B cell (primary cell): ENCODE measurements at regions not wholly inside any gene's neighbourhood (a gene's known extent, or its start where the extent isn't known, plus 50 kb on each side); places are given as distances from the start of the nearest gene placed in this dataset.

Experiments used
- ATAC-seq: fragments of 200-7000 bp; cut with Tn5 transposase; one replicate; pipeline ENCODE4 v1.10.0; 2021; ENCODE audit warnings: low read depth, mild to moderate bottlenecking, moderate number of reproducible peaks, moderate library complexity
- CTCF ChIA-PET: fragments of 350-600 bp; sonication (Branson Sonifier 250); formaldehyde crosslinking; loops from one replicate; lab custom pipeline; 2021; ENCODE audit warnings: antibody characterized with exemption, inconsistent platforms; lab: Charles Lee
- POLR2A ChIA-PET: fragments of 350-600 bp; sonication (Branson Sonifier 250); formaldehyde crosslinking; loops from one replicate; lab custom pipeline; 2021; ENCODE audit warnings: antibody characterized with exemption; lab: Charles Lee
- DNase-seq: peaks from one replicate; pipeline ENCODE4 v3.0.0; 2013
- H2AFZ ChIP-seq: 2 replicates; pipeline ENCODE4 v1.6.1; 2012; ENCODE audit warnings: mild to moderate bottlenecking, low read depth, low read length; ENCODE audit not compliant: insufficient read depth, poor library complexity, severe bottlenecking
- H3K27ac ChIP-seq, 2 donors: 1 replicate in 1 of 2; 2 replicates in 1 of 2; pipeline ENCODE4 v1.5.1; 2012 to 2013; ENCODE audit warnings: low read length in 2 of 2, mild to moderate bottlenecking in 2 of 2, moderate library complexity in 1 of 2
- H3K27me3 ChIP-seq, 4 experiments: fragments of 200-600 bp in 1 of 4; sonication (generic) in 1 of 4; replicated peaks in 1 of 4; 1 replicate in 2 of 4; 2 replicates in 2 of 4; pipeline versions ENCODE4 v1.6.1 to v1.7.0; 2013 to 2016; ENCODE audit warnings: low read length in 3 of 4, mild to moderate bottlenecking in 2 of 4, mixed read lengths in 1 of 4, moderate library complexity in 1 of 4; ENCODE audit not compliant: insufficient read depth in 4 of 4, control insufficient read depth in 3 of 4; ENCODE audit errors: control extremely low read depth in 1 of 4
- H3K36me3 ChIP-seq, 2 experiments: replicated peaks in 1 of 2; 1 replicate in 1 of 2; 2 replicates in 1 of 2; pipeline versions ENCODE4 v1.6.1 to v1.7.1; 2013; ENCODE audit warnings: low read length in 1 of 2; ENCODE audit not compliant: insufficient read depth in 2 of 2, control insufficient read depth in 1 of 2; ENCODE audit errors: control extremely low read depth in 1 of 2, extremely low read depth in 1 of 2
- H3K4me1 ChIP-seq, 2 donors: fragments of 200-600 bp in 1 of 2; sonication (generic) in 1 of 2; 1 replicate in 1 of 2; 2 replicates in 1 of 2; pipeline versions ENCODE4 v1.5.1 to v1.6.1; 2013 to 2017; ENCODE audit warnings: low read length in 2 of 2; ENCODE audit not compliant: control insufficient read depth in 2 of 2, insufficient read depth in 2 of 2
- H3K4me2 ChIP-seq: replicated peaks from 2 replicates; pipeline ENCODE3; 2012; ENCODE audit warnings: mild to moderate bottlenecking, low read depth, low read length; ENCODE audit not compliant: poor library complexity, severe bottlenecking
- H3K4me3 ChIP-seq, 5 experiments: fragments of 200-600 bp in 1 of 5; sonication (generic) in 1 of 5; 1 replicate in 3 of 5; 2 replicates in 2 of 5; pipeline versions ENCODE4 v1.5.1 to v1.7.0; 2011 to 2016; ENCODE audit warnings: low read length in 4 of 5, mild to moderate bottlenecking in 4 of 5, low read depth in 2 of 5, control low read depth in 1 of 5, moderate library complexity in 1 of 5; ENCODE audit not compliant: insufficient read depth in 1 of 5; ENCODE audit errors: control extremely low read depth in 1 of 5, extremely low read depth in 1 of 5
- H3K79me2 ChIP-seq: fragments of 200-600 bp; sonication (generic); one replicate; pipeline ENCODE4 v1.6.0; 2016; ENCODE audit warnings: low read length; ENCODE audit not compliant: control insufficient read depth, insufficient read depth
- H3K9ac ChIP-seq: fragments of 200-600 bp; sonication (generic); 2 replicates; pipeline ENCODE4 v1.6.1; 2017; ENCODE audit warnings: mild to moderate bottlenecking, low read length, moderate library complexity
- H3K9me3 ChIP-seq, 3 donors: one replicate each; pipeline versions ENCODE4 v1.6.1 to v1.7.1; 2013; ENCODE audit warnings: low read length in 2 of 3; ENCODE audit not compliant: control insufficient read depth in 2 of 3, insufficient read depth in 1 of 3; ENCODE audit errors: control extremely low read depth in 1 of 3
- H4K20me1 ChIP-seq: 2 replicates; pipeline ENCODE4 v1.6.0; 2012; ENCODE audit warnings: mild to moderate bottlenecking, low read length; ENCODE audit not compliant: insufficient read depth, control insufficient read depth, poor library complexity, severe bottlenecking
- H3K27ac Mint-ChIP-seq: one replicate; pipeline ENCODE4 v1.8.0; 2021; ENCODE audit warnings: mixed read lengths
- H3K27me3 Mint-ChIP-seq: one replicate; pipeline ENCODE4 v1.8.0; 2021; ENCODE audit warnings: mixed read lengths
- H3K4me1 Mint-ChIP-seq: one replicate; pipeline ENCODE4 v1.8.0; 2021; ENCODE audit warnings: mixed read lengths
- H3K4me3 Mint-ChIP-seq: one replicate; pipeline ENCODE4 v1.8.0; 2021; ENCODE audit warnings: mixed read lengths
- H3K9me3 Mint-ChIP-seq: one replicate; pipeline ENCODE4 v1.8.0; 2022; ENCODE audit warnings: mixed read lengths; ENCODE audit not compliant: insufficient read depth
- CTCF ChIP-seq: fragments of 200-600 bp; IDR thresholded peaks from one replicate; pipeline ENCODE4 v1.8.0; 2022; ENCODE audit warnings: antibody characterized with exemption, mild to moderate bottlenecking
- EZH2 ChIP-seq: IDR thresholded peaks from 2 replicates; pipeline ENCODE4 v1.6.1; 2012; ENCODE audit warnings: borderline replicate concordance, low read depth, mild to moderate bottlenecking, moderate library complexity, low read length; ENCODE audit not compliant: insufficient read depth, poor library complexity, severe bottlenecking
- WGBS: methylation state at CpG from one replicate; pipeline ENCODE4 v1.1.5; 2013; ENCODE audit warnings: missing lambda C conversion rate; ENCODE audit not compliant: insufficient coverage; 5-methylcytosine and 5-hydroxymethylcytosine counted together
- intact Hi-C: fragments of 100-400 bp; cut with micrococcal nuclease; formaldehyde crosslinking; loops from one replicate; pipeline ENCODE4 v1.10.0; 2022

- POLR2A ChIA-PET: no interaction called here
- H3K27me3 ChIP-seq: no peaks in the 10 kb centered on the region
- H3K9me3 ChIP-seq: peaks cover 0 to 14% (median 2%) of the 10 kb centered on the region in 3 donors
- no peak overlapping the region for H3K4me2 ChIP-seq
- 100% methylated on average over 6 of the region's 13 CpGs for WGBS
- H4K20me1 ChIP-seq: no peaks in the 10 kb centered on the region
- Mint-ChIP-seq H3K4me1 (peaks cover 3% of the 10 kb centered on the region), H3K27me3 (peaks cover 3% of the 10 kb centered on the region), H3K4me3 (no peak overlapping the region), H3K27ac (no peak overlapping the region), H3K9me3 (peaks cover 7% of the 10 kb centered on the region)
- TF ChIP-seq CTCF (no peak), EZH2 (no peak)
- intact Hi-C loops: no loop called here
- no peaks in the 10 kb centered on the region for H3K36me3 ChIP-seq
- H3K79me2 ChIP-seq: no peaks in the 10 kb centered on the region
- no peak for ATAC-seq
- peaks cover 5% of the 10 kb centered on the region in 2 donors for H3K4me1 ChIP-seq
- H2AFZ ChIP-seq: no peak overlapping the region
- no peak overlapping the region for H3K9ac ChIP-seq
- no peak overlapping the region for H3K4me3 ChIP-seq
- no peak overlapping the region for H3K27ac ChIP-seq
- DNase-seq: no peak
- CTCF ChIA-PET: no interaction called here
Observed at GRCh38 chr3:124674336-124674735, 55.9 kb upstream of the UMPS start.

GRCh38 chr3:124676236-124676635 lies 54.0 kb upstream of the UMPS start:
- no peak for DNase-seq
- peaks cover under 1% of the 10 kb centered on the region for H3K4me1 Mint-ChIP-seq
- WGBS: 88% methylated on average over 2 of the region's 3 CpGs
- ChIA-PET CTCF (interaction anchor here (1.1 kb wide), 1 partner anchor 87 kb away, joined by 3 read pairs; no protein-coding TSS in a partner anchor), POLR2A (no interaction called here)
- H3K9ac ChIP-seq: no peak overlapping the region
- no peak overlapping the region for H3K4me3 Mint-ChIP-seq
- H3K27ac Mint-ChIP-seq: no peak overlapping the region
- peaks cover 0 to 8% (median 0%) of the 10 kb centered on the region in 3 donors for H3K9me3 ChIP-seq
- intact Hi-C loops: no loop called here
- no peak overlapping the region for H3K4me2 ChIP-seq
- H3K4me3 ChIP-seq: no peak overlapping the region
- no peaks in the 10 kb centered on the region for H4K20me1 ChIP-seq
- H3K4me1 ChIP-seq: peaks cover under 1% of the 10 kb centered on the region in 2 donors
- no peak overlapping the region for H3K27ac ChIP-seq
- H3K36me3 ChIP-seq: no peaks in the 10 kb centered on the region
- H3K27me3 ChIP-seq: no peaks in the 10 kb centered on the region
- TF ChIP-seq EZH2: no peak
- no peak for TF ChIP-seq CTCF
- H3K79me2 ChIP-seq: no peaks in the 10 kb centered on the region
- H3K9me3 Mint-ChIP-seq: peaks cover 1% of the 10 kb centered on the region
- no peak for ATAC-seq
- H2AFZ ChIP-seq: no peak overlapping the region
- peaks cover 3% of the 10 kb centered on the region for H3K27me3 Mint-ChIP-seq
